GM23338 (cell line): ENCODE measurements at regions not wholly inside any gene's neighbourhood (a gene's known extent, or its start where the extent isn't known, plus 50 kb on each side); places are given as distances from the start of the nearest gene placed in this dataset.

Experiments used
- ATAC-seq: fragments of 200-7000 bp; cut with Tn5 transposase; 3 replicates; pipeline ENCODE4 v1.9.1; 2020
- DNase-seq: peaks from one replicate; pipeline ENCODE4 v3.0.0-alpha.2; 2015; ENCODE audit warnings: low spot score
- H2AFZ ChIP-seq: fragments of 200-600 bp; sonication (generic); 2 replicates; pipeline ENCODE4 v1.8.0; 2016; ENCODE audit warnings: antibody characterized with exemption, mild to moderate bottlenecking, moderate library complexity
- H3F3A ChIP-seq: fragments of 200-600 bp; sonication (generic); replicated peaks from 2 replicates; pipeline ENCODE4 v1.8.0; 2017; ENCODE audit warnings: antibody characterized with exemption, mixed run types, low read depth
- H3K27ac ChIP-seq: fragments of 200-600 bp; sonication (generic); 2 replicates; pipeline ENCODE4 v1.6.1; 2016; ENCODE audit warnings: low read depth
- H3K27me3 ChIP-seq: fragments of 200-600 bp; sonication (generic); 2 replicates; pipeline ENCODE4 v1.8.0; 2016; ENCODE audit warnings: mild to moderate bottlenecking, mixed run types, moderate library complexity; ENCODE audit not compliant: insufficient read depth
- H3K36me3 ChIP-seq: fragments of 200-600 bp; sonication (generic); 2 replicates; pipeline ENCODE4 v1.8.0; 2016; ENCODE audit warnings: mild to moderate bottlenecking; ENCODE audit not compliant: insufficient read depth
- H3K4me1 ChIP-seq: fragments of 200-600 bp; sonication (generic); 2 replicates; pipeline ENCODE4 v1.8.0; 2016; ENCODE audit warnings: mild to moderate bottlenecking, moderate library complexity; ENCODE audit not compliant: insufficient read depth
- H3K4me2 ChIP-seq: fragments of 200-600 bp; sonication (generic); 2 replicates; pipeline ENCODE4 v1.7.1; 2017; ENCODE audit warnings: mixed run types
- H3K4me3 ChIP-seq: fragments of 200-600 bp; sonication (generic); 2 replicates; pipeline ENCODE4 v1.6.1; 2016; ENCODE audit warnings: mixed run types
- H3K79me2 ChIP-seq: fragments of 200-600 bp; sonication (generic); replicated peaks from 2 replicates; pipeline ENCODE4 v1.8.0; 2017; ENCODE audit warnings: mild to moderate bottlenecking; ENCODE audit not compliant: insufficient read depth
- H3K9me2 ChIP-seq: fragments of 200-600 bp; sonication (generic); 2 replicates; pipeline ENCODE4 v1.8.0; 2017; ENCODE audit not compliant: insufficient read depth
- H4K20me1 ChIP-seq: fragments of 200-600 bp; sonication (generic); replicated peaks from 2 replicates; pipeline ENCODE4 v1.8.0; 2017; ENCODE audit warnings: mild to moderate bottlenecking; ENCODE audit not compliant: insufficient read depth
- H3K27ac Mint-ChIP-seq: 2 replicates; pipeline ENCODE4 v1.8.0; 2020; ENCODE audit warnings: inconsistent platforms, mild to moderate bottlenecking, moderate library complexity, mixed read lengths
- H3K27me3 Mint-ChIP-seq: 3 replicates; pipeline ENCODE4 v1.8.0; 2022; ENCODE audit warnings: low read depth, mild to moderate bottlenecking, moderate library complexity, mixed read lengths, inconsistent platforms; ENCODE audit not compliant: insufficient read depth, poor library complexity
- H3K36me3 Mint-ChIP-seq: 3 replicates; pipeline ENCODE4 v1.8.0; 2021; ENCODE audit warnings: low read depth, mild to moderate bottlenecking, inconsistent platforms, moderate library complexity, mixed read lengths
- H3K4me1 Mint-ChIP-seq: 3 replicates; pipeline ENCODE4 v1.8.0; 2020; ENCODE audit warnings: mild to moderate bottlenecking, inconsistent platforms, mixed read lengths
- H3K4me3 Mint-ChIP-seq: 3 replicates; pipeline ENCODE4 v1.8.0; 2021; ENCODE audit warnings: moderate library complexity, mild to moderate bottlenecking, inconsistent platforms, mixed read lengths
- H3K9me3 Mint-ChIP-seq: 3 replicates; pipeline ENCODE4 v1.8.0; 2020; ENCODE audit warnings: moderate library complexity, mild to moderate bottlenecking, inconsistent platforms, mixed read lengths
- EZH2phosphoT487 ChIP-seq: fragments of 200-600 bp; sonication (generic); IDR thresholded peaks from one replicate; pipeline ENCODE4 v1.8.1; 2018; ENCODE audit warnings: antibody characterized with exemption; ENCODE audit not compliant: unreplicated experiment
- JUNB ChIP-seq: IDR thresholded peaks from one replicate; pipeline ENCODE4 v1.6.1; 2016; ENCODE audit warnings: antibody characterized with exemption; ENCODE audit not compliant: unreplicated experiment
- STAT1 ChIP-seq: IDR thresholded peaks from one replicate; pipeline ENCODE4 v1.6.1; 2016; ENCODE audit warnings: antibody characterized with exemption; ENCODE audit not compliant: unreplicated experiment
- ZNF331 ChIP-seq: fragments of 250-450 bp; sonication (Bioruptor Pico); IDR thresholded peaks from 2 replicates; pipeline ENCODE4 v1.5.0; 2020; ENCODE audit warnings: low read depth, mild to moderate bottlenecking, moderate library complexity
- TF ChIP-seq, protein P1 (sequence below): fragments of 250-450 bp; sonication (Bioruptor Pico); IDR thresholded peaks from 2 replicates; pipeline ENCODE4 v1.5.0; 2020; ENCODE audit warnings: mild to moderate bottlenecking, moderate library complexity
- TF ChIP-seq, protein P2 (sequence below): IDR thresholded peaks from one replicate; pipeline ENCODE4 v1.6.1; 2018; ENCODE audit warnings: antibody characterized with exemption; ENCODE audit not compliant: unreplicated experiment

DNA sequence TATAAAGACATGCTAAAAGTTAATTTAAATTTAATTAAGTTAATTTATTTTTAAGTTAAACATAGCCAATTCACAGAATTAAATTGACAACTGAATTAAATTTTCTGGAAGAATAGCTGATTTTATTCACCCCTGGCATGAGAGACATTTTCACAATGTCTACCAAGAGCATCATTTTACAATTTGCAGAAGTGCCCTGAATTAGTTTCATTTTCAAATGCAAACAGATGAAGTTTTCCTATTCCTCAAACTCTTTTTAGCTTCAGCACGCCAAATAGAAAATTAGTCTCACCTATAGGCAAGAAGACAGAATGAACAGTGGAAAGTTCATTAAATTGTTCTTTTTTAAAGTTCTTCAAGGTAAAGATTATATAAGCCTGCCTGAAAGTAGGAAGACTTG is 259.3 kb downstream of the ZBBX start:
- Mint-ChIP-seq H3K27ac (no peak overlapping the region), H3K4me3 (no peak overlapping the region), H3K9me3 (no peaks in the 10 kb centered on the region), H3K36me3 (no peaks in the 10 kb centered on the region), H3K4me1 (no peaks in the 10 kb centered on the region), H3K27me3 (peaks cover 2% of the 10 kb centered on the region)
- no peaks in the 10 kb centered on the region for H3K9me2 ChIP-seq
- no peak for ATAC-seq
- no peak for DNase-seq
- H3K4me3 ChIP-seq, result no peak overlapping the region
- H3F3A ChIP-seq, result no peaks in the 10 kb centered on the region
- TF ChIP-seq, protein P1, sequence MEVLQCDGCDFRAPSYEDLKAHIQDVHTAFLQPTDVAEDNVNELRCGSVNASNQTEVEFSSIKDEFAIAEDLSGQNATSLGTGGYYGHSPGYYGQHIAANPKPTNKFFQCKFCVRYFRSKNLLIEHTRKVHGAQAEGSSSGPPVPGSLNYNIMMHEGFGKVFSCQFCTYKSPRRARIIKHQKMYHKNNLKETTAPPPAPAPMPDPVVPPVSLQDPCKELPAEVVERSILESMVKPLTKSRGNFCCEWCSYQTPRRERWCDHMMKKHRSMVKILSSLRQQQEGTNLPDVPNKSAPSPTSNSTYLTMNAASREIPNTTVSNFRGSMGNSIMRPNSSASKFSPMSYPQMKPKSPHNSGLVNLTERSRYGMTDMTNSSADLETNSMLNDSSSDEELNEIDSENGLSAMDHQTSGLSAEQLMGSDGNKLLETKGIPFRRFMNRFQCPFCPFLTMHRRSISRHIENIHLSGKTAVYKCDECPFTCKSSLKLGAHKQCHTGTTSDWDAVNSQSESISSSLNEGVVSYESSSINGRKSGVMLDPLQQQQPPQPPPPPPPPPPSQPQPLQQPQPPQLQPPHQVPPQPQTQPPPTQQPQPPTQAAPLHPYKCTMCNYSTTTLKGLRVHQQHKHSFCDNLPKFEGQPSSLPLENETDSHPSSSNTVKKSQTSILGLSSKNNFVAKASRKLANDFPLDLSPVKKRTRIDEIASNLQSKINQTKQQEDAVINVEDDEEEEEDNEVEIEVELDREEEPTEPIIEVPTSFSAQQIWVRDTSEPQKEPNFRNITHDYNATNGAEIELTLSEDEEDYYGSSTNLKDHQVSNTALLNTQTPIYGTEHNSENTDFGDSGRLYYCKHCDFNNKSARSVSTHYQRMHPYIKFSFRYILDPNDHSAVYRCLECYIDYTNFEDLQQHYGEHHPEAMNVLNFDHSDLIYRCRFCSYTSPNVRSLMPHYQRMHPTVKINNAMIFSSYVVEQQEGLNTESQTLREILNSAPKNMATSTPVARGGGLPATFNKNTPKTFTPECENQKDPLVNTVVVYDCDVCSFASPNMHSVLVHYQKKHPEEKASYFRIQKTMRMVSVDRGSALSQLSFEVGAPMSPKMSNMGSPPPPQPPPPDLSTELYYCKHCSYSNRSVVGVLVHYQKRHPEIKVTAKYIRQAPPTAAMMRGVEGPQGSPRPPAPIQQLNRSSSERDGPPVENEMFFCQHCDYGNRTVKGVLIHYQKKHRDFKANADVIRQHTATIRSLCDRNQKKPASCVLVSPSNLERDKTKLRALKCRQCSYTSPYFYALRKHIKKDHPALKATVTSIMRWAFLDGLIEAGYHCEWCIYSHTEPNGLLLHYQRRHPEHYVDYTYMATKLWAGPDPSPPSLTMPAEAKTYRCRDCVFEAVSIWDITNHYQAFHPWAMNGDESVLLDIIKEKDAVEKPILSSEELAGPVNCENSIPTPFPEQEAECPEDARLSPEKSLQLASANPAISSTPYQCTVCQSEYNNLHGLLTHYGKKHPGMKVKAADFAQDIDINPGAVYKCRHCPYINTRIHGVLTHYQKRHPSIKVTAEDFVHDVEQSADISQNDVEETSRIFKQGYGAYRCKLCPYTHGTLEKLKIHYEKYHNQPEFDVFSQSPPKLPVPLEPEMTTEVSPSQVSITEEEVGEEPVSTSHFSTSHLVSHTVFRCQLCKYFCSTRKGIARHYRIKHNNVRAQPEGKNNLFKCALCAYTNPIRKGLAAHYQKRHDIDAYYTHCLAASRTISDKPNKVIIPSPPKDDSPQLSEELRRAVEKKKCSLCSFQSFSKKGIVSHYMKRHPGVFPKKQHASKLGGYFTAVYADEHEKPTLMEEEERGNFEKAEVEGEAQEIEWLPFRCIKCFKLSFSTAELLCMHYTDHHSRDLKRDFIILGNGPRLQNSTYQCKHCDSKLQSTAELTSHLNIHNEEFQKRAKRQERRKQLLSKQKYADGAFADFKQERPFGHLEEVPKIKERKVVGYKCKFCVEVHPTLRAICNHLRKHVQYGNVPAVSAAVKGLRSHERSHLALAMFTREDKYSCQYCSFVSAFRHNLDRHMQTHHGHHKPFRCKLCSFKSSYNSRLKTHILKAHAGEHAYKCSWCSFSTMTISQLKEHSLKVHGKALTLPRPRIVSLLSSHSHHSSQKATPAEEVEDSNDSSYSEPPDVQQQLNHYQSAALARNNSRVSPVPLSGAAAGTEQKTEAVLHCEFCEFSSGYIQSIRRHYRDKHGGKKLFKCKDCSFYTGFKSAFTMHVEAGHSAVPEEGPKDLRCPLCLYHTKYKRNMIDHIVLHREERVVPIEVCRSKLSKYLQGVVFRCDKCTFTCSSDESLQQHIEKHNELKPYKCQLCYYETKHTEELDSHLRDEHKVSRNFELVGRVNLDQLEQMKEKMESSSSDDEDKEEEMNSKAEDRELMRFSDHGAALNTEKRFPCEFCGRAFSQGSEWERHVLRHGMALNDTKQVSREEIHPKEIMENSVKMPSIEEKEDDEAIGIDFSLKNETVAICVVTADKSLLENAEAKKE (CRISPR knock-in tag), result no peak
- no peak overlapping the region for H3K4me2 ChIP-seq
- H3K4me1 ChIP-seq, result no peaks in the 10 kb centered on the region
- no peaks in the 10 kb centered on the region for H3K27me3 ChIP-seq
- no peaks in the 10 kb centered on the region for H4K20me1 ChIP-seq
- H3K36me3 ChIP-seq, result no peaks in the 10 kb centered on the region
- no peak overlapping the region for H3K27ac ChIP-seq
- H2AFZ ChIP-seq, result no peak overlapping the region
- H3K79me2 ChIP-seq, result no peaks in the 10 kb centered on the region

DNA sequence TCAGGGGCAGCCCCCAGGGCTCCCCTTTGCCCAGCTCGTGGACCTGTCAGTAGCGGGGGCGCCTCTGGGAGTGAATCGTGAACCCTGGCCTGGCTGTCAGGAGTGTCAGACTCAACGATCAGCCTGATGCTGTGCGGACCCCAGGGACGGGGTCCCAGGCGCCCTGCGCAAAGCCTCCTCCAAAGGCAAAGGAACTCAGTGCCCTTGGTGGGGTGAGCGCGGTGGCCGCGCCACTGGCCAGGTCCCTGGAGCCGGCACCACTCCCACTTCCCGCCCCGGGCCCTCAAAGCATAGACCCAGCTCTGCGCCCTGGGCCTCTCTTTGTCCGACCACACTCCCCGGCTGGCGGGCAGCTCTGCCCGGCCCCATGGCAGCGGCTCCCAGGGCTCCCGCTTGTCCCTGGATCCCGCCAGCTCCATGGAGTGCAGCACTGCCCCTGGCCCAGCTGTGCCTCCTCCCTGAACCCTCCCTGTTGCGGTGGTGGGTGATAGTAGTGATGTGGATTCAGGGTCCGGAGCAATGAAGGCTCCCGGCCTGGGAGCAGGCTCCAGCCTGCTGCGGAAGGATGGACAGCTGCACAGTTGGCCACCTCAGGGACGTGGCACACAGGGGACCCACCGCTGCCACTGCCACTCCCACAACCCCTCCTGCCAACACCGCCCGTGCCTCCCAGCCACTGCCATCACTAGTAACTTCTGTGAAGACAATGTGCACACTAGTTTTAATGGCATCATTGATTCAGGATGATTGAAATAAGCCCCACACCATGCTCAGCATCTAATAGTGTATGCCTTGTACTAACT is 263.8 kb downstream of the ZBBX start:
- Histone ChIP-seq H4K20me1 (no peaks in the 10 kb centered on the region), H3K79me2 (no peaks in the 10 kb centered on the region), H3K27me3 (no peaks in the 10 kb centered on the region), H3K9me2 (no peaks in the 10 kb centered on the region), H3K4me1 (no peaks in the 10 kb centered on the region), H3F3A (no peaks in the 10 kb centered on the region), H2AFZ (no peak overlapping the region), H3K4me3 (no peak overlapping the region), H3K4me2 (no peak overlapping the region), H3K36me3 (no peaks in the 10 kb centered on the region), H3K27ac (no peak overlapping the region)
- no peak overlapping the region for H3K27ac Mint-ChIP-seq
- peaks cover 2% of the 10 kb centered on the region for H3K27me3 Mint-ChIP-seq
- no peaks in the 10 kb centered on the region for H3K9me3 Mint-ChIP-seq
- ATAC-seq, result no peak
- no peak overlapping the region for H3K4me3 Mint-ChIP-seq
- no peak for DNase-seq
- no peaks in the 10 kb centered on the region for H3K36me3 Mint-ChIP-seq
- H3K4me1 Mint-ChIP-seq, result no peaks in the 10 kb centered on the region; the same call in 2 of the 3 replicates
- TF ChIP-seq STAT1, result no peak
- TF ChIP-seq JUNB, result no peak
- TF ChIP-seq, protein P2, sequence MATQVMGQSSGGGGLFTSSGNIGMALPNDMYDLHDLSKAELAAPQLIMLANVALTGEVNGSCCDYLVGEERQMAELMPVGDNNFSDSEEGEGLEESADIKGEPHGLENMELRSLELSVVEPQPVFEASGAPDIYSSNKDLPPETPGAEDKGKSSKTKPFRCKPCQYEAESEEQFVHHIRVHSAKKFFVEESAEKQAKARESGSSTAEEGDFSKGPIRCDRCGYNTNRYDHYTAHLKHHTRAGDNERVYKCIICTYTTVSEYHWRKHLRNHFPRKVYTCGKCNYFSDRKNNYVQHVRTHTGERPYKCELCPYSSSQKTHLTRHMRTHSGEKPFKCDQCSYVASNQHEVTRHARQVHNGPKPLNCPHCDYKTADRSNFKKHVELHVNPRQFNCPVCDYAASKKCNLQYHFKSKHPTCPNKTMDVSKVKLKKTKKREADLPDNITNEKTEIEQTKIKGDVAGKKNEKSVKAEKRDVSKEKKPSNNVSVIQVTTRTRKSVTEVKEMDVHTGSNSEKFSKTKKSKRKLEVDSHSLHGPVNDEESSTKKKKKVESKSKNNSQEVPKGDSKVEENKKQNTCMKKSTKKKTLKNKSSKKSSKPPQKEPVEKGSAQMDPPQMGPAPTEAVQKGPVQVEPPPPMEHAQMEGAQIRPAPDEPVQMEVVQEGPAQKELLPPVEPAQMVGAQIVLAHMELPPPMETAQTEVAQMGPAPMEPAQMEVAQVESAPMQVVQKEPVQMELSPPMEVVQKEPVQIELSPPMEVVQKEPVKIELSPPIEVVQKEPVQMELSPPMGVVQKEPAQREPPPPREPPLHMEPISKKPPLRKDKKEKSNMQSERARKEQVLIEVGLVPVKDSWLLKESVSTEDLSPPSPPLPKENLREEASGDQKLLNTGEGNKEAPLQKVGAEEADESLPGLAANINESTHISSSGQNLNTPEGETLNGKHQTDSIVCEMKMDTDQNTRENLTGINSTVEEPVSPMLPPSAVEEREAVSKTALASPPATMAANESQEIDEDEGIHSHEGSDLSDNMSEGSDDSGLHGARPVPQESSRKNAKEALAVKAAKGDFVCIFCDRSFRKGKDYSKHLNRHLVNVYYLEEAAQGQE, result no peak
- no peak for TF ChIP-seq EZH2phosphoT487
- TF ChIP-seq ZNF331 (CRISPR knock-in tag), result no peak
